DOHH2 (cell line): ENCODE measurements at regions not wholly inside any gene's neighbourhood (a gene's known extent, or its start where the extent isn't known, plus 50 kb on each side); places are given as distances from the start of the nearest gene placed in this dataset.

Experiments
- H3F3A ChIP-seq: fragments of 200-600 bp; sonication (generic), shearing (Covaris generic); 2 replicates; pipeline ENCODE4 v1.6.0; 2016; ENCODE audit warnings: antibody characterized with exemption, mild to moderate bottlenecking; ENCODE audit not compliant: control insufficient read depth, insufficient read depth
- H3K27ac ChIP-seq: fragments of 200-600 bp; sonication (generic); 2 replicates; pipeline ENCODE4 v1.5.1; 2014; ENCODE audit warnings: low read depth, mild to moderate bottlenecking, low read length, moderate library complexity
- H3K27me3 ChIP-seq: fragments of 200-600 bp; sonication (generic); 2 replicates; pipeline ENCODE4 v1.6.1; 2014; ENCODE audit warnings: mild to moderate bottlenecking, low read length, mixed read lengths; ENCODE audit not compliant: control insufficient read depth
- H3K36me3 ChIP-seq: fragments of 200-600 bp; sonication (generic); 2 replicates; pipeline ENCODE4 v1.6.1; 2014; ENCODE audit warnings: mild to moderate bottlenecking, low read length, moderate library complexity, mixed read lengths; ENCODE audit not compliant: control insufficient read depth
- H3K4me1 ChIP-seq: fragments of 200-600 bp; sonication (generic); 2 replicates; pipeline ENCODE4 v1.6.1; 2014; ENCODE audit warnings: mild to moderate bottlenecking, low read length, mixed read lengths; ENCODE audit not compliant: control insufficient read depth
- H3K4me2 ChIP-seq: fragments of 200-600 bp; sonication (generic); 2 replicates; pipeline ENCODE4 v1.6.0; 2014; ENCODE audit warnings: mild to moderate bottlenecking, low read length, moderate library complexity
- H3K4me3 ChIP-seq: fragments of 200-600 bp; sonication (generic); 2 replicates; pipeline ENCODE4 v1.5.1; 2014; ENCODE audit warnings: mild to moderate bottlenecking, low read length, mixed read lengths
- H3K79me2 ChIP-seq: fragments of 200-600 bp; sonication (generic); 2 replicates; pipeline ENCODE4 v1.6.1; 2014; ENCODE audit warnings: mild to moderate bottlenecking, low read length, mixed read lengths; ENCODE audit not compliant: control insufficient read depth
- H3K9me2 ChIP-seq: fragments of 200-600 bp; sonication (generic); replicated peaks from 2 replicates; pipeline ENCODE4 v1.6.1; 2014; ENCODE audit warnings: mild to moderate bottlenecking, low read length, mixed read lengths; ENCODE audit not compliant: control insufficient read depth
- H3K9me3 ChIP-seq: fragments of 200-600 bp; sonication (generic); 2 replicates; pipeline ENCODE4 v1.6.1; 2014; ENCODE audit warnings: antibody characterized with exemption, low read length, mixed read lengths; ENCODE audit not compliant: control insufficient read depth, insufficient read depth
- H4K20me1 ChIP-seq: fragments of 200-600 bp; sonication (generic); 2 replicates; pipeline ENCODE4 v1.6.0; 2014; ENCODE audit warnings: low read depth, mild to moderate bottlenecking, antibody characterized with exemption, low read length, moderate library complexity; ENCODE audit not compliant: control insufficient read depth, insufficient read depth
- EZH2phosphoT487 ChIP-seq: fragments of 200-600 bp; sonication (generic); IDR thresholded peaks from 2 replicates; pipeline ENCODE4 v1.6.1; 2017; ENCODE audit warnings: borderline replicate concordance, mild to moderate bottlenecking, antibody characterized with exemption, low read length, moderate library complexity, mixed read lengths
- TF ChIP-seq, protein P1 (sequence below): fragments of 200-600 bp; sonication (generic); IDR thresholded peaks from one replicate; pipeline ENCODE4 v1.5.1; 2014; ENCODE audit warnings: antibody characterized with exemption, mild to moderate bottlenecking, low read depth, low read length; ENCODE audit not compliant: poor library complexity, severe bottlenecking

DNA sequence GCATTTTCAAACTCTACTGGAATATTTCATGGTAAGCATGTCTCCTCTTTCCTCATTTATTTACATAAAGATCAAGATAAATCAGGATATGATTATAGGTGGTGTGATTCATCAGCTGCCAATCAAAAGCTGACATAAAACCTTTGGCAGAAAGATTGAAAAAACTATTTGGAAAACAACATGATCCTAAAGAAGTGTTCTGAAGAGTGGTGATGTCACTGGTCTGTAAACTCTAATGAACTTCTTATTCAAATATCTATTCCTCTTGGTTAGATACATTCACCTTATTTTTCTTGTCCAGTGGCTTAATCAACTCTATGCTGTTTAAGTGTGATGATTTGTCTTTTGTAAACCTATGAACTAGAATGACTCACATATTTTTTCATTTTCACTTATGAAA is 535.5 kb upstream of the CITED2 start:
- Histone ChIP-seq H3K9me3 (no peaks in the 10 kb centered on the region), H3K4me3 (no peak overlapping the region), H3K27me3 (no peaks in the 10 kb centered on the region), H3K4me2 (no peak overlapping the region), H3K36me3 (no peaks in the 10 kb centered on the region), H4K20me1 (no peaks in the 10 kb centered on the region), H3F3A (no peaks in the 10 kb centered on the region), H3K4me1 (no peaks in the 10 kb centered on the region), H3K79me2 (no peaks in the 10 kb centered on the region), H3K27ac (no peak overlapping the region), H3K9me2 (no peaks in the 10 kb centered on the region)
- TF ChIP-seq, protein P1, sequence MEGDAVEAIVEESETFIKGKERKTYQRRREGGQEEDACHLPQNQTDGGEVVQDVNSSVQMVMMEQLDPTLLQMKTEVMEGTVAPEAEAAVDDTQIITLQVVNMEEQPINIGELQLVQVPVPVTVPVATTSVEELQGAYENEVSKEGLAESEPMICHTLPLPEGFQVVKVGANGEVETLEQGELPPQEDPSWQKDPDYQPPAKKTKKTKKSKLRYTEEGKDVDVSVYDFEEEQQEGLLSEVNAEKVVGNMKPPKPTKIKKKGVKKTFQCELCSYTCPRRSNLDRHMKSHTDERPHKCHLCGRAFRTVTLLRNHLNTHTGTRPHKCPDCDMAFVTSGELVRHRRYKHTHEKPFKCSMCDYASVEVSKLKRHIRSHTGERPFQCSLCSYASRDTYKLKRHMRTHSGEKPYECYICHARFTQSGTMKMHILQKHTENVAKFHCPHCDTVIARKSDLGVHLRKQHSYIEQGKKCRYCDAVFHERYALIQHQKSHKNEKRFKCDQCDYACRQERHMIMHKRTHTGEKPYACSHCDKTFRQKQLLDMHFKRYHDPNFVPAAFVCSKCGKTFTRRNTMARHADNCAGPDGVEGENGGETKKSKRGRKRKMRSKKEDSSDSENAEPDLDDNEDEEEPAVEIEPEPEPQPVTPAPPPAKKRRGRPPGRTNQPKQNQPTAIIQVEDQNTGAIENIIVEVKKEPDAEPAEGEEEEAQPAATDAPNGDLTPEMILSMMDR, result no peak
- no peak for TF ChIP-seq EZH2phosphoT487

- TF ChIP-seq, protein P1, result no peak
- H3K27ac ChIP-seq, result no peak overlapping the region
Measured at GRCh38 chr6:139905404-139906052, 531.1 kb upstream of the CITED2 start.

DNA sequence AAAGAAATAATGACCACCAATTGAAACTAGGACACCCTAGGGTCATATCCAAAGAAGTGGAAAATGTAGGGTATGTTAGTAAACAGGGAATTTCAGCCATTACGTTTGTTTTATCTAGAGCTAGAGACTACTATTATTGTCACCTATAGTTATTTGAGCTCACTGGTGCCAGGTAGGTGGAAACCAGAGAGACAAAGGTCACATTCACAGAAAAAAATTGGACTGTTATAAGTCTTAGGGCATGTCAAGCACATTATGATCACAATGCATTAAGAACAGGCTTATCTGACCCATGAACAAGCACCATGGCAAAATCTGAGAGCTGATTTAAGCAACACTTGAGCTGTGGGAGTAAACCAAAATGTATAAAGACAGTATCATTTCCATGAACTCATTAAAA is 530.1 kb upstream of the CITED2 start:
- Histone ChIP-seq H3K79me2 (no peaks in the 10 kb centered on the region), H4K20me1 (no peaks in the 10 kb centered on the region), H3F3A (no peaks in the 10 kb centered on the region), H3K4me1 (no peaks in the 10 kb centered on the region), H3K4me3 (no peak overlapping the region), H3K27me3 (no peaks in the 10 kb centered on the region; the same call in 1 of the 2 replicates), H3K9me3 (no peaks in the 10 kb centered on the region), H3K27ac (no peak overlapping the region), H3K4me2 (no peak overlapping the region), H3K36me3 (no peaks in the 10 kb centered on the region), H3K9me2 (no peaks in the 10 kb centered on the region; the same call in 1 of the 2 replicates)
- TF ChIP-seq EZH2phosphoT487, result no peak
- TF ChIP-seq, protein P1, result no peak

More at GRCh38 chr6:139905404-139906052, 531.1 kb upstream of the CITED2 start:
- no peaks in the 10 kb centered on the region for H3K4me1 ChIP-seq
- H3K27me3 ChIP-seq, result no peaks in the 10 kb centered on the region; the same call in 1 of the 2 replicates
- no peak overlapping the region for H3K4me3 ChIP-seq
- H3K9me3 ChIP-seq, result no peaks in the 10 kb centered on the region
- no peaks in the 10 kb centered on the region; the same call in 1 of the 2 replicates for H3K9me2 ChIP-seq
- no peaks in the 10 kb centered on the region for H3K79me2 ChIP-seq
- H3K36me3 ChIP-seq, result no peaks in the 10 kb centered on the region
- H3F3A ChIP-seq, result no peaks in the 10 kb centered on the region
- H3K4me2 ChIP-seq, result no peak overlapping the region
- no peaks in the 10 kb centered on the region for H4K20me1 ChIP-seq
